ENCODE measurements at regions not wholly inside any gene's neighbourhood (a gene's known extent, or its start where the extent isn't known, plus 50 kb on each side); places are given as distances from the start of the nearest gene placed in this dataset.
"Not testable (repeated sequence)": the region's sequence is repeated elsewhere in the genome, so short reads cannot be mapped to it uniquely, and the experiment has no call there.

DNA sequence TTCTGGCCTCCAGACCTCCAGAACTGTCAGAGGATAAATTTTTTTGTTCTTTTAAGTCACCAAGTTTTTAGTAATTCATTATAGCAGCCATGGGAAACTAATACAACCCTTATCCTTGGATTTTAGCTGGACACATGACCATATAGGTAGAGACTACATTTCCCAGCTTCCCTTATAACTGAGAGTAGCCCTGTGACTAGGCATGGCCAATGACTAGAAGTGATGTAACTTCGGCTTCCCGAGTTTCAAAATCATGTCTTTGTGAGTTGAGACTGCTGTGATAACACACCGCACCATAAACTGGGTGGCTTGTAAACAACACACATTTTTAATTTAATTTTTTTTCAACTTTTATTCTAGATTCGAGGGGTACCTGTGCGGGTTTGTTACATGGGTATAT is 134.0 kb upstream of the SERTAD2 start:
- intact Hi-C loops (cut with DNase I) = no loop called here
- DNase-seq = no peak

DNA sequence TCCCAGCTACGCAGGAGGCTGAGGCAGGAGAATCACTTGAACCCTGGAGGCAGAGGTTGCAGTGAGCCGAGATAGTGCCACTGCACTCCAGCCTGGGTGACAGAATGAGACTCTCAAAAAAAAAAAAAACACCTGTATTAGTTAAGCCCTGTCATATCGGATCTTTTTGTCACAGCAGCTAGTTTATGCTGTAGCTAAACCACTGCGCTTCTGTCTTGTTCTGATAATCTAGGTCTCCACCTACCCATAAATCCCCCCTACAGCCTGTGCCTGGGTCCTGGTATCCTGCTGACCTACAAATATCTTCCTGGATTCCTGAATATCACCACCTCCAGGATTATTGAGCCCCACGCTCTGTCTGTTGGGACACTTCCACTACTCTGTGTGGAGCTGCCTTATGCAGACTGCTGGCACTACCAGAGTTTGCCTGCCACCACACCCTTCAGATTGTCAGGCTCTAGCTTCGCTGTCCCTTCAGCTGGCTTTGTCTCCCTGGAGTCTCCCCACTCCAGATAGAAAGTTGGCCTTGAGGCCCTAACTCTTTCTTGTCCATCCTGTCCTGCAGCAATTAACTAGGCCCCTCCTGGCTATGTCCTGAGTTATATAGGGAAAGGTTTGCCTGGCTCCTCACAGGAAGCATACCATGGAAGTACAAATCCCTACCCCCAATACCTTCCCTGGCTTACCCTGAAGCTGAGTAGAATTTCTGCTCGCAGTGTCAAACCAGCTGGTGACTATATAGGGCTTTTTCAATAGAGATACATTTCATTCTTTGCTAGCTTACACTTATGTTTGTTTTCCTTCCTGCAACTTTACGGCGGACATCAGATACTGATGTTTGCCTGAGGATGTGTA is 136.0 kb upstream of the SERTAD2 start:
- no peak for DNase-seq
- intact Hi-C loops (cut with DNase I) = no loop called here

GRCh38 chr2:64792300-64792699 is 138.6 kb upstream of the SERTAD2 start:
- no peak for DNase-seq

DNA sequence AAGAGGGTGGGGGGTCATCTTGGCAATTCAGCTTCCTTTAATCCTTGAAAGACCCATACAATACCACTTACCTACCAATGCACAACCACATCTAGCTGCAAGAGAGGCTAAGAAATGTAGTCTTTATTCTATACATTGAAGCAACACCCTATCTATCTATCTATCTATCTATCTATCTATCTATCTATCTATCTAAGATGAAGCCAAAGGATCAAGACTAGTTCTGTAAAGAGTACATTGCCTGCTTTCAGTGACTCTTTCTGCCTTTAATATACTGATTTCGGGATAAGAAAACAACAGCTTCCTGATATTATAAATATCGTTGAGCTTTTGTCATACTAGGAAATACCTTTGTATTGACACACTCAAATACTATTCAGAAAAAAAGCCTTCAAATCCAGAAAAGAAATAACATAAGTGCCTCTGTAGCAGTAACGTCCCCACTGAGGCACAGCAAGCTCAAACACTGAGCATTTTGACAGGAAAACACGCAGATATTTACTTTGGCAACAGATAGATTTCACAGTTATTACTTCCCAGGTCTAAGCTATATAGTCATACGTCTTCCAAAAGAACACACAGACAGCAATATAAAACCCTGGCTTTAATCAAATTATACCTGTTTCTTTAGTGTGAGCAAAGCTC is 139.4 kb upstream of the SERTAD2 start:
- intact Hi-C loops (cut with DNase I) = no loop called here
- no peak for DNase-seq

More at GRCh38 chr2:64792300-64792699, 138.6 kb upstream of the SERTAD2 start:
- intact Hi-C loops (cut with DNase I) = no loop called here

- intact Hi-C loops (cut with DNase I) = no loop called here
- DNase-seq = no peak
These were observed 140.0 kb upstream of the SERTAD2 start for GRCh38 chr2:64793701-64794100.

DNA sequence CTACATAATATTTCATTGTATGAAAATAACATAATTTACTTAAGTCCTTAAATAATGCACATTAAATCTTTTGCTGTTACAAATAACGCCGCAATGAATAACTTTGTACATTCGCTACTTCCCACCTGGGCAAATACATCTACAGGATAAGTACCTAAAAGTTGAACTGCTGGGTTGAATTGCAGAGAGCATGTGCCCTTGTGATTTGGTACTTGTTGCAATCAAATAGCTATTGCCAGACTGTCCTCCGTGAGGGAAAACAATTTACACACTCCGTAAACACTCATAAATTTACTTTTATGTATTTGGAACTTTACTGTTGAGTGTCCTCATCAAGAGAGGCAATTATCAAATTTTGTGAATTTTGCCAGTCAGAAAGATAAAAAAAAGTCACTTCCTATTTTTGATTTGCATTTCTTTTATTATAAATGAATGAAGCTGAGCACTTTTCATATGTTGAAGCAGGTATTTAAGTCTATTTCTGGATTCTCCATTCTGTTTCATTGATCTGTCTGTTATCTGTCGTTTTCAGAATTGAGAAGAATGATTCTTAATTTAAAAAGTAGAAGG is 140.8 kb upstream of the SERTAD2 start:
- no peak for DNase-seq
- intact Hi-C loops (cut with DNase I) = no loop called here

DNA sequence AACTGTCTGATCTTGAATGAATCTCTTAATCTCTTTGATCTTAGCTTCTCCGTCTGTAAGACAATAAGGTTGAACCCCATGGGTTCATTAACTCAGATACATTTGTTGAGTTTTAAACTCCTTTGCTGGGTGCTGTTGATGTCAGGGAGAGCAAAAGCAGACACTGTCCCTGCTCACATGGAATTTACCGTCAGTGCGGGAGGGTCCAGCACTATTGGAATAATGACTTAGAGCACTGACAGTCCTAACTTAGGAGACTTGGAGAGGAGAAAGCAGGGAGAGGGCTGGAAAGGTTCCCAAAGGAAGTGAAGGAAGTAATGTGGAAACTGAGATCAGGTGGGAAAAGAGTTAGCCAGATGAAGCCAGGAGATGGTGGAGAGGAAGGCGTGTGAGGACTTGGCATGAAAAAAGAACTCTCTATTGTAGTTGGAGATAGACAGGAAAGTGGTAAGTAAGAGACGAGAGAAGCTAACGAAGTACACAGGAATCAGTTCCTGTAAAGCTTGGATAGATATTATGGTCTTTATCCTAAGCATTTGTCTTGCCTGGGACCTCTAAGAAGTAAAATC is 141.4 kb upstream of the SERTAD2 start:
- intact Hi-C loops (cut with DNase I) = no loop called here
- no peak for DNase-seq

DNA sequence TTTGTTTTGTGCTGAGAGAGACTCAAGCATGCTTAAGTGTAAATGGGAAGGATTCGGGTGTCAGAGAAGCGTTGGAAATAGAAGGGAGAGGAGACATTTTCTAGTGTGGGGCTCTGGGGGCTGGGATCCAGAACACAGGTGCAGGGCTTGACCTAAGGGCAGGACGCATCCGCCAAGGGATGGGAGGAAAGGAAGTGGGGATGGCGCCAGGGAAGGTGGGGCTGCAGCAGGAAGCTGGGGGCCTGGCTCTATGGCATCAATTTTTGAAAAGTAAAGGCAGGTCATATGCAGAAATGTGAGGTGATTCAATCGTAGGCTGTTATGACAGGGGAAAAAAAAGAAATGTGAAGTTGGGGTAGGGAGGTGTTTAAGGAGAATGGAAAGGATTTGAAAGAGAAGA is 143.2 kb upstream of the SERTAD2 start:
- intact Hi-C loops (cut with DNase I) = no loop called here

DNA sequence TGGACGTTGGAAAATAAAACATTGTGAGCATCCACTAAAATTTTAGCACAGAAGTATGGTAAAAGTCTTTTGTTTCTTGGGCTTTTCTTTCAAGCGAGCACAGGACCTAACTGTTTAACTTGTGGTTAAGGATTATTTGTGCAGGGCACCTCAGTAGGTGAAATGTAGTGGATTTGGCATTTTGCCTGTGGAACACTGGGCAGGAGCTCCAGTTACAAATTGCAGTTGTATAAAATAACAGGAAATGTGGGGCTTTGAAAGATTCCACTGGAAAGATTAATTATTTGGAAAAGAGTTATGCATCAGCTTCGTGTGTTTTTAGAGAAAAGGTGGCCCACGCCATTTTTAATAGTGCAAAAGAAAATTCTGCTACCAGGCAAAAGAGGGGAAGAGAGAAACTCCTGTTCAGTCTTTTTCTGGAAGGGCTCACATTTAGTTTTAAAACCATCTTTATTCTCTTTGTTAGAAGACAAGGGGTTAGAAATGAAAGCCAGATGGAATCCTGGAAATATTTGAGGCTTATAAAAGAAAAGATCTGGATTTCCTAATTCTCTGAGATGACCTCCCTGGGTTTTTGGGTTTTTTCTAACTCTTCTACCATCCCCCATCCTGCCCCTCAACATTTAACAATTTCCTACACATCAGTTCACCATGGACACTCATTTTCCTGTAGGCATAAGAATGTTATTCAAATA is 144.3 kb upstream of the SERTAD2 start:
- no peak for DNase-seq
- intact Hi-C loops (cut with DNase I) = no loop called here

More for the DNA sequence above, 143.2 kb upstream of the SERTAD2 start:
- DNase-seq = no peak

GRCh38 chr2:64799592-64800252 is 146.0 kb upstream of the SERTAD2 start:
- no peak for DNase-seq
- intact Hi-C loops (cut with DNase I) = no loop called here

- intact Hi-C loops (cut with DNase I) = no loop called here
- DNase-seq = no peak
These were observed 150.1 kb upstream of the SERTAD2 start for GRCh38 chr2:64803776-64804175.

GRCh38 chr2:64804651-64805050 is 150.9 kb upstream of the SERTAD2 start:
- DNase-seq = no peak
- intact Hi-C loops (cut with DNase I) = no loop called here

DNA sequence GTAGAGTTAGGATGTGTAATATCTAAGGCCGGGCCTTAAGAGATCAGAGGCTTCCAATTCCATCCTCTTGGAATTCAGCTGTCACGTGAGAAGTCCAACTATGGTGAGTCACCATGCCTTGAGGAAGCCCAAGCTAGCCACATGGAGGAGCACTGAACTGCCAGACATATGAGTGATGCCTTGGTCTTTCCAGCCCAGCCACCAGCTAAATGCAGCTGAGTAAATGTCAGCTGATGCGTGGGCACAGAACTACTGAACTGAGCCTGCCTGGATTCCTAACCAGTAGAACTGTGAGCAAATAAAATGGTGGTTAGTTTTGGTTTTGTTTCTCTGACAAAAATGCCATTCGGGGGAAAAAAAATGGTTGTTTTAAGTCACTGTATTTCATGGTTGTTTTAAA is 153.7 kb upstream of the SERTAD2 start:
- intact Hi-C loops (cut with DNase I) = no loop called here
- no peak for DNase-seq

GRCh38 chr2:64808092-64808491 is 154.4 kb upstream of the SERTAD2 start:
- intact Hi-C loops (cut with DNase I) = no loop called here
- no peak for DNase-seq

GRCh38 chr2:64808754-64809153 is 155.0 kb upstream of the SERTAD2 start:
- DNase-seq = no peak
- intact Hi-C loops (cut with DNase I) = no loop called here

- intact Hi-C loops (cut with DNase I) = no loop called here
- no peak for DNase-seq
These were observed 155.5 kb upstream of the SERTAD2 start for GRCh38 chr2:64809216-64809615.

DNA sequence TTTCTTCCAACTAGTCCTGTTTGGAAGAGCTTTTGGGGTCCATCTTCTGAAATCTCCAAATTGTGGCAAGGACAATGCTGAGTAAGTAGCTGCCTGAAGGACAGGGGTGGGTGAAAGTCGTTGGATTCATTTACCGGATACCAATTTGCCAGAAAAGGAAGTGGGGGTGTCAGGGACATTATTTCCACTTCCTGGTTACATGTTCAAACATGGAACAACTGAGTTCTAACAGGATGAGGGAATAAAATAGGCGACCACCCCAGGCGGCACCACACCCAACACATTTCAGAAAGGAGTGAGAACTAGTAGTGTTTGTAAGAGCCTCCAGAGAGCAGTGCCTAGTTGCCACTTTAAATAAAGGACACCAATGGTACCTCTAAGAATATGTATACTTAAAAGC is 158.6 kb upstream of the SERTAD2 start:
- intact Hi-C loops (cut with DNase I) = no loop called here
- DNase-seq = no peak

GRCh38 chr2:64814007-64814406 is 160.3 kb upstream of the SERTAD2 start:
- intact Hi-C loops (cut with DNase I) = no loop called here
- DNase-seq = no peak

- intact Hi-C loops (cut with DNase I); DNase-seq: not testable (repeated sequence)
These were observed 162.8 kb upstream of the SERTAD2 start for GRCh38 chr2:64816526-64816925.

DNA sequence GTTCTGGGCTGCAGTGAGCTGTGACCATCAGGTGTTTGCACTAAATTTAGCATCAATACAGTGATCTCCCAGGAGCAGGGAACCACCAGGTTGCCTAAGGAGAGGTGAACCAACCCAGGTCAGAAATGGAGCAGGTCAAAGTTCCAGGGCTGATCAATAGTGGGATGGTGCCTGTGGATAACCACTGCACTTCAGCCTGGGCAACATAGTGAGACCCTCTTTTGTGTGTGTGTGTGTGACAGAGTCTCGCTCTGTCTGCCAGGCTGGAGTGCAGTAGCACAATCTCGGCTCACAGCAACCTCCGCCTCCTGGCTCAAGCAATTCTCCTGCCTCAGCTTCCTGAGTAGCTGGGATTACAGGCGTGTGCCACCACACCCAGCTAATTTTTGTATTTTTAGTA is 163.7 kb upstream of the SERTAD2 start:
- intact Hi-C loops (cut with DNase I) = no loop called here
- DNase-seq = no peak
